Calu3 (cell line): ENCODE measurements at regions not wholly inside any gene's neighbourhood (a gene's known extent, or its start where the extent isn't known, plus 50 kb on each side); places are given as distances from the start of the nearest gene placed in this dataset.

Experiments
- BruUV-seq: library from RNA; stranded (reverse); fragments of 400-500 nt; replicated peaks from 2 replicates; lab custom pipeline; 2021; lab: Mats Ljungman, UMichigan
- CTCF ChIA-PET: fragments of 300-600 bp; sonication (Branson Sonifier 250); formaldehyde crosslinking; loops from one replicate; lab custom pipeline; 2022; ENCODE audit warnings: antibody characterized with exemption; lab: Charles Lee
- DNase-seq: peaks from one replicate; pipeline ENCODE4 v3.0.0; 2022
- H3K27ac Mint-ChIP-seq: one replicate; pipeline ENCODE4 v1.8.0; 2022; ENCODE audit warnings: mixed read lengths; ENCODE audit not compliant: unreplicated experiment
- H3K27me3 Mint-ChIP-seq: one replicate; pipeline ENCODE4 v1.8.0; 2022; ENCODE audit warnings: mixed read lengths; ENCODE audit not compliant: unreplicated experiment
- H3K36me3 Mint-ChIP-seq: one replicate; pipeline ENCODE4 v1.8.0; 2022; ENCODE audit warnings: mild to moderate bottlenecking, moderate library complexity, mixed read lengths; ENCODE audit not compliant: insufficient read depth, unreplicated experiment
- H3K4me1 Mint-ChIP-seq: one replicate; pipeline ENCODE4 v1.8.0; 2022; ENCODE audit warnings: mild to moderate bottlenecking, low read depth, mixed read lengths; ENCODE audit not compliant: unreplicated experiment
- H3K4me3 Mint-ChIP-seq: one replicate; pipeline ENCODE4 v1.8.0; 2022; ENCODE audit warnings: mild to moderate bottlenecking, low read depth, moderate library complexity, mixed read lengths; ENCODE audit not compliant: unreplicated experiment
- H3K9me3 Mint-ChIP-seq: one replicate; pipeline ENCODE4 v1.8.0; 2022; ENCODE audit warnings: low read depth, mixed read lengths; ENCODE audit not compliant: unreplicated experiment
- CTCF ChIP-seq: fragments of 200-600 bp; IDR thresholded peaks from one replicate; pipeline ENCODE4 v1.8.0; 2022; ENCODE audit warnings: antibody characterized with exemption; ENCODE audit not compliant: unreplicated experiment
- intact Hi-C: fragments of 100-400 bp; cut with micrococcal nuclease; formaldehyde crosslinking; loops from one replicate; pipeline ENCODE4 v1.10.0; 2022; ENCODE audit not compliant: unreplicated experiment

GRCh38 chr12:42660968-42661937, 71.7 kb upstream of the PRICKLE1 start:
- no peak overlapping the region for H3K4me3 Mint-ChIP-seq
- BruUV-seq = no TSS peak
- peaks cover 1% of the 10 kb centered on the region for H3K9me3 Mint-ChIP-seq
- DNase-seq = no peak
- no peaks in the 10 kb centered on the region for H3K4me1 Mint-ChIP-seq
- no peak overlapping the region for H3K27ac Mint-ChIP-seq
- no peaks in the 10 kb centered on the region for H3K36me3 Mint-ChIP-seq
- no peak for TF ChIP-seq CTCF
- no peaks in the 10 kb centered on the region for H3K27me3 Mint-ChIP-seq
- intact Hi-C loops = no loop called here
- CTCF ChIA-PET = no interaction called here

GRCh38 chr12:42660117-42660516, 70.6 kb upstream of the PRICKLE1 start:
- TF ChIP-seq CTCF = no peak
- no peaks in the 10 kb centered on the region for H3K4me1 Mint-ChIP-seq

GRCh38 chr12:42652048-42652447, 62.5 kb upstream of the PRICKLE1 start:
- Mint-ChIP-seq H3K4me1 (no peaks in the 10 kb centered on the region), H3K27me3 (no peaks in the 10 kb centered on the region), H3K36me3 (no peaks in the 10 kb centered on the region), H3K9me3 (peaks cover 3% of the 10 kb centered on the region), H3K4me3 (no peak overlapping the region), H3K27ac (no peak overlapping the region)
- intact Hi-C loops = no loop called here
- no TSS peak for BruUV-seq
- no peak for DNase-seq
- CTCF ChIA-PET = no interaction called here
- TF ChIP-seq CTCF = no peak

More at GRCh38 chr12:42660117-42660516, 70.6 kb upstream of the PRICKLE1 start:
- CTCF ChIA-PET = no interaction called here
- intact Hi-C loops = no loop called here
- H3K27me3 Mint-ChIP-seq = no peaks in the 10 kb centered on the region
- H3K36me3 Mint-ChIP-seq = no peaks in the 10 kb centered on the region
- H3K27ac Mint-ChIP-seq = no peak overlapping the region
- peaks cover 3% of the 10 kb centered on the region for H3K9me3 Mint-ChIP-seq
- DNase-seq = no peak
- BruUV-seq = no TSS peak
- no peak overlapping the region for H3K4me3 Mint-ChIP-seq

GRCh38 chr12:42648061-42648460, 58.5 kb upstream of the PRICKLE1 start:
- Mint-ChIP-seq H3K27ac (no peak overlapping the region), H3K27me3 (no peaks in the 10 kb centered on the region), H3K4me1 (no peaks in the 10 kb centered on the region), H3K4me3 (no peak overlapping the region), H3K9me3 (no peaks in the 10 kb centered on the region), H3K36me3 (no peaks in the 10 kb centered on the region)
- intact Hi-C loops = no loop called here
- CTCF ChIA-PET = no interaction called here
- BruUV-seq = no TSS peak
- no peak for DNase-seq
- no peak for TF ChIP-seq CTCF
